Keratinocyte (primary cell): ENCODE measurements at regions not wholly inside any gene's neighbourhood (a gene's known extent, or its start where the extent isn't known, plus 50 kb on each side); places are given as distances from the start of the nearest gene placed in this dataset.

Experiments
- CTCF ChIP-seq, 3 experiments: IDR thresholded peaks in 1 of 3; conservative IDR thresholded peaks in 1 of 3; optimal IDR thresholded peaks in 1 of 3; 2 replicates in 2 of 3; 3 replicates in 1 of 3; pipeline versions ENCODE3 to v1.5.1; 2011; ENCODE audit warnings: low read length in 3 of 3, mild to moderate bottlenecking in 3 of 3, moderate library complexity in 2 of 3, control low read depth in 1 of 3, inconsistent platforms in 1 of 3; ENCODE audit not compliant: insufficient read depth in 2 of 3; ENCODE audit errors: extremely low read depth in 1 of 3
- EZH2 ChIP-seq: IDR thresholded peaks from one replicate; pipeline ENCODE4 v1.6.1; 2012; ENCODE audit warnings: inconsistent platforms, mild to moderate bottlenecking, low read length, moderate library complexity

DNA sequence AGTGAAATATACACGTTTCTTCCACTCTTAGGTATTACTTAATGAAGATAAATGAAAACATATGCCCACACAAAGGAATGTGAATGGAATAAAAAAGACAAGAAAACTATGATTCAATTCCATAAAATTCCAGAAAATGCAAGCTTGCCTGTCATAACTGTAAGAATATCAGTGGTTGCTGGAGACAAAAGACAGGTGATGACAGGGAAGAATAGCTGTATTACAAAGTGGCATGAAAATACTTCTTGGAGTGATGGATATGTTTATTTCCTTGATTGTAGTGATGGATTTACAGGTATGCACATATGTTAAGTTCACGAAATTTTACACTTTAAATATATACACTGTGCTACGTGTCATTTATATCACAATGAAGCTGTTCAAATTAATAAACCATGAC, 553.3 kb downstream of the HTR1A start:
- no peak for TF ChIP-seq CTCF (optimal IDR thresholded peaks at IDR 0.05 in 1 of 3, IDR thresholded peaks at IDR 0.05 in 1 of 3, conservative IDR thresholded peaks at IDR 0.05 in 1 of 3; ENCODE audit: extremely low read depth in 1 of 3, insufficient read depth in 2 of 3, low read length in 3 of 3)
- TF ChIP-seq EZH2 = no peak
